ENCODE measurements at regions not wholly inside any gene's neighbourhood (a gene's known extent, or its start where the extent isn't known, plus 50 kb on each side); places are given as distances from the start of the nearest gene placed in this dataset.

DNA sequence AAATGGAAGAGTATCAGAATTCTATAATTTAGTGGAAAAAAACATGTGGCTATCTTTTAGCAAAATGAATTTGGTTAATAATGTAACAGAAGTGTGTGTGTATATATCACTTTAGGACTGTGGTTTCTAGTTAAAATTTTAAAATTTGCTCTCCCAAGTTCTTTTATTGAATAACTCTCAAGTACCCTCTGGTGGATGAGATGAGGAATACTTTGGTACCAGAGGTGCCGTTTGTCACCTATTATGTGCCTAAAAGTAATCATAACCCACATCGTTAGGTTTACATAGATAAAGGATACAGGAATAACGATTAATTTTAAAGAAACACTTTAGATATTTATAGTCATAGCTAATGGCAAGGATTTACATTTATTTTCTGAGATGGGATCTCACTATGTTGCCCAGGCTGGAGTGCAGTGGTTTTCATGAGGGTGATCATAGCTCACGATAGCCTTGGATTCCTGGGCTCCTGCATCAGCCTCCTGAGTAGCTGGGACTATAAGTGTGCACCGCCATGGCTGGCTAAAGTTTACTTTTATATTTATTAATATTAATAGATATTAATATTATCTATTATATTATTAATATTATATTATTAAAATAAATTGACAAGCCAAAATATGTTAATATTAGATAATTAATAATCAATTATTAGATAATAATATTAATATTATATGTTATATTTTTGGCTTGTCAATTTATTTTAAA, 66.7 kb upstream of the CAPRIN1 start:
- intact Hi-C loops (cut with DNase I): no loop called here
- no peak overlapping the region for H3K4me3 ChIP-seq
- H3K27ac ChIP-seq: no peak overlapping the region
- no peak for DNase-seq
- no peak overlapping the region for H3K9ac ChIP-seq (ENCODE audit: low read depth in 2 of 2, low read length in 2 of 2)
- TF ChIP-seq, protein P1, sequence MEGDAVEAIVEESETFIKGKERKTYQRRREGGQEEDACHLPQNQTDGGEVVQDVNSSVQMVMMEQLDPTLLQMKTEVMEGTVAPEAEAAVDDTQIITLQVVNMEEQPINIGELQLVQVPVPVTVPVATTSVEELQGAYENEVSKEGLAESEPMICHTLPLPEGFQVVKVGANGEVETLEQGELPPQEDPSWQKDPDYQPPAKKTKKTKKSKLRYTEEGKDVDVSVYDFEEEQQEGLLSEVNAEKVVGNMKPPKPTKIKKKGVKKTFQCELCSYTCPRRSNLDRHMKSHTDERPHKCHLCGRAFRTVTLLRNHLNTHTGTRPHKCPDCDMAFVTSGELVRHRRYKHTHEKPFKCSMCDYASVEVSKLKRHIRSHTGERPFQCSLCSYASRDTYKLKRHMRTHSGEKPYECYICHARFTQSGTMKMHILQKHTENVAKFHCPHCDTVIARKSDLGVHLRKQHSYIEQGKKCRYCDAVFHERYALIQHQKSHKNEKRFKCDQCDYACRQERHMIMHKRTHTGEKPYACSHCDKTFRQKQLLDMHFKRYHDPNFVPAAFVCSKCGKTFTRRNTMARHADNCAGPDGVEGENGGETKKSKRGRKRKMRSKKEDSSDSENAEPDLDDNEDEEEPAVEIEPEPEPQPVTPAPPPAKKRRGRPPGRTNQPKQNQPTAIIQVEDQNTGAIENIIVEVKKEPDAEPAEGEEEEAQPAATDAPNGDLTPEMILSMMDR (IDR thresholded peaks at IDR 0.05): no peak
- H3K27me3 ChIP-seq: no peaks in the 10 kb centered on the region
- H3K4me1 ChIP-seq: no peaks in the 10 kb centered on the region
- no peaks in the 10 kb centered on the region for H3K36me3 ChIP-seq
- no peaks in the 10 kb centered on the region for H3K9me3 ChIP-seq

DNA sequence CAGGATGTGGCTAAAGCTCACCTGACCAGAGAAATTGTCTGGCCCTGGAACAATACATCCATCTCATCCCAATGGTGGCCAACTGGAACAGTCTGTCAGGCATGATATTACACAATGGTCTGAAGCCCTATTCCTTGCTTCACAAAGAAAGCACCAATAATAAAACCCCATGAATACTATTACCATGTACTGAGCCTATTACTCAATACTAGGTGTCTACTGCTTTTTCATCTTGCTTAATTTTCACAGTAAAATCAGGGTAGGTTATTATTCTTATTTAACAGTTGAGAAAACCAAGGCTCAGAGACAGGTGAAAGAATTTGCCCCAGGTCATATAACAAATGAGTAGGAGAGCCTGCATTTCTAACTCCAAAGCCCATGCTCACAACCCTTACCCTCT, 68.9 kb upstream of the CAPRIN1 start:
- no peaks in the 10 kb centered on the region for H3K27me3 ChIP-seq
- no peaks in the 10 kb centered on the region for H3K9me3 ChIP-seq
- TF ChIP-seq, protein P1 (IDR thresholded peaks at IDR 0.05): no peak
- H3K9ac ChIP-seq (ENCODE audit: low read depth in 2 of 2, low read length in 2 of 2): no peak overlapping the region
- H3K27ac ChIP-seq: no peak overlapping the region
- no peak for DNase-seq
- intact Hi-C loops (cut with DNase I): no loop called here
- no peak overlapping the region for H3K4me3 ChIP-seq
- H3K36me3 ChIP-seq: no peaks in the 10 kb centered on the region
- H3K4me1 ChIP-seq: no peaks in the 10 kb centered on the region

DNA sequence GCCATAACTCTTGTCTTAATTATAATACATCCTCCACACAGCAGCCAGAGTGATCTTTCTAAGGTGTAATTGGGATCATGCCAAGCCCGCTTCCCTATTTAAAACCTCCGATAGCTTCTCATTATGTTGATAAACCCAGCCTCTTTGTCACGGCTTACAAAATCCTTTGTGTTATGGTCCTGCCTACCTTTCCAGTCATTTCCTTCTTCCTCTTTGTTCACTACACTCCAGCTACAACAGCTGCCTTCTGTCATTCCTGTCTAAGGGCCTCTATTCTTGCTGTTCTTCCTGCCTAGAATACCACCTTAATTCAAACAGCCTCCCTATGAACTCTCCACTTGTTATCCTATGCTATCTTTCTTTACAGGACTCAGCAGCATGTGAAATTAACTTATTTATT, 70.6 kb upstream of the CAPRIN1 start:
- Histone ChIP-seq H3K27me3 (no peaks in the 10 kb centered on the region), H3K27ac (no peak overlapping the region), H3K4me1 (no peaks in the 10 kb centered on the region), H3K9me3 (no peaks in the 10 kb centered on the region), H3K36me3 (no peaks in the 10 kb centered on the region), H3K4me3 (no peak overlapping the region), H3K9ac (ENCODE audit: low read depth in 2 of 2, low read length in 2 of 2) (no peak overlapping the region)
- no peak for DNase-seq
- TF ChIP-seq, protein P1 (IDR thresholded peaks at IDR 0.05): no peak
- intact Hi-C loops (cut with DNase I): no loop called here

DNA sequence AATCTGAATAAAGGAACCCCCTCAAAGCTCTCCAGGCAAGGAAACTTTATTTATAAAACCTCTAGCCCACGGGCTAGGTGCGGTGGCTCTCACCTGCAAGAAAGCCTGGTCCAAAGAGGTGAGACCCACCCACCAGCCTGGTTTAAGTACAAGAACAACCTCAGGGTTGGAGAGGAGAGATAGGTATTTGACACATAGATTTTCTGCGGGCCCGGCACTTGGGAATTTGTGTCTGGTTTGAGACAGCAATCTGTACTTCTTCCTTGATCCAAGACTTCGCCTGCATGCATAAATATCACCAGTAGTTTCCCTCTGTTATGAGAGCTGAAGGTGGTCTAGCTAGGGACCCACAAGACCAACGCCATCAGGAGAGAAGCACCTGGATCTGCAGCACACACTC, 73.2 kb upstream of the CAPRIN1 start:
- H3K9me3 ChIP-seq: no peaks in the 10 kb centered on the region
- H3K27me3 ChIP-seq: no peaks in the 10 kb centered on the region
- TF ChIP-seq, protein P1 (IDR thresholded peaks at IDR 0.05): no peak
- H3K4me1 ChIP-seq: no peaks in the 10 kb centered on the region
- H3K36me3 ChIP-seq: no peaks in the 10 kb centered on the region
- no peak overlapping the region for H3K27ac ChIP-seq
- DNase-seq: no peak
- H3K9ac ChIP-seq (ENCODE audit: low read depth in 2 of 2, low read length in 2 of 2): no peak overlapping the region
- H3K4me3 ChIP-seq: no peak overlapping the region
- intact Hi-C loops (cut with DNase I): no loop called here

DNA sequence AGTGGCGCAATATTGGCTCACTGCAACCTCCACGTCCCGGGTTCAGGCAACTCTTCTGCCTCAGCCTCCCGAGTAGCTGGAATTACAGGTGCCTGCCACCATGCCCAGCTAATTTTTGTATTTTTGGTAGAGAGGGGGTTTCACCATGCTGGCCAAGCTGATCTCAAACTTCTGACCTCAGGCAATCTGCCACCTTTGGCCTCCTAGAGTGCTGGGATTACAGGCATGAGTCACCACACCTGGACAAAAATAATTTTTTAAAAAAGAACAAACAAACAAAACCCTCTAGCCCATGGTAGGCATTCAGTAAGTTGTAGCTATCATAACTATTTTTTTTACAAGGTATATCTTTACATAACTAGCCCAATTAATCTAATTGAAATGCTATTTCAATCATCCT, 73.9 kb upstream of the CAPRIN1 start:
- no peak for DNase-seq
- intact Hi-C loops (cut with DNase I): no loop called here
- no peak overlapping the region for H3K4me3 ChIP-seq
- H3K27ac ChIP-seq: no peak overlapping the region
- H3K36me3 ChIP-seq: no peaks in the 10 kb centered on the region
- H3K4me1 ChIP-seq: no peaks in the 10 kb centered on the region
- TF ChIP-seq, protein P1 (IDR thresholded peaks at IDR 0.05): no peak
- no peak overlapping the region for H3K9ac ChIP-seq (ENCODE audit: low read depth in 2 of 2, low read length in 2 of 2)
- no peaks in the 10 kb centered on the region for H3K27me3 ChIP-seq
- no peaks in the 10 kb centered on the region for H3K9me3 ChIP-seq
